D721Med (cell line): ENCODE measurements at regions not wholly inside any gene's neighbourhood (a gene's known extent, or its start where the extent isn't known, plus 50 kb on each side); places are given as distances from the start of the nearest gene placed in this dataset.

ENCODE experiments used
- DNase-seq: peaks from one replicate; pipeline ENCODE4 v3.0.0; 2011; ENCODE audit warnings: low spot score; ENCODE audit not compliant: insufficient read length
- FAIRE-seq: peaks from 2 replicates; lab custom pipeline; 2011; peaks lifted over from hg19 to GRCh38; lab: Jason Lieb, UNC
- CTCF ChIP-seq: IDR thresholded peaks from 2 replicates; pipeline ENCODE4 v1.5.1; 2012; ENCODE audit warnings: mild to moderate bottlenecking, control low read depth; ENCODE audit not compliant: insufficient read depth; ENCODE audit errors: missing control alignments

GRCh38 chr7:135855846-135856245, 107.2 kb upstream of the FAM180A start:
- DNase-seq (no peak), FAIRE-seq (no peak)
- TF ChIP-seq CTCF: no peak

- no peak for TF ChIP-seq CTCF
- no peak for FAIRE-seq
- no peak for DNase-seq
Observed at GRCh38 chr7:135853499-135853898, 104.9 kb upstream of the FAM180A start.

GRCh38 chr7:135853008-135853407, 104.4 kb upstream of the FAM180A start:
- FAIRE-seq (no peak), DNase-seq (no peak)
- TF ChIP-seq CTCF: no peak

- FAIRE-seq (no peak), DNase-seq (no peak)
- no peak for TF ChIP-seq CTCF
Observed at GRCh38 chr7:135847242-135847641, 98.6 kb upstream of the FAM180A start.

GRCh38 chr7:135846339-135846738, 97.7 kb upstream of the FAM180A start:
- no peak for FAIRE-seq
- DNase-seq: no peak
- no peak for TF ChIP-seq CTCF

GRCh38 chr7:135845415-135846075, 96.9 kb upstream of the FAM180A start:
- no peak for DNase-seq
- TF ChIP-seq CTCF: no peak
- no peak for FAIRE-seq

GRCh38 chr7:135844903-135845302, 96.3 kb upstream of the FAM180A start:
- no peak for FAIRE-seq
- no peak for DNase-seq
- TF ChIP-seq CTCF: no peak
